ENCODE measurements at regions not wholly inside any gene's neighbourhood (a gene's known extent, or its start where the extent isn't known, plus 50 kb on each side); places are given as distances from the start of the nearest gene placed in this dataset.
"Not testable (repeated sequence)": the region's sequence is repeated elsewhere in the genome, so short reads cannot be mapped to it uniquely, and the experiment has no call there.

DNA sequence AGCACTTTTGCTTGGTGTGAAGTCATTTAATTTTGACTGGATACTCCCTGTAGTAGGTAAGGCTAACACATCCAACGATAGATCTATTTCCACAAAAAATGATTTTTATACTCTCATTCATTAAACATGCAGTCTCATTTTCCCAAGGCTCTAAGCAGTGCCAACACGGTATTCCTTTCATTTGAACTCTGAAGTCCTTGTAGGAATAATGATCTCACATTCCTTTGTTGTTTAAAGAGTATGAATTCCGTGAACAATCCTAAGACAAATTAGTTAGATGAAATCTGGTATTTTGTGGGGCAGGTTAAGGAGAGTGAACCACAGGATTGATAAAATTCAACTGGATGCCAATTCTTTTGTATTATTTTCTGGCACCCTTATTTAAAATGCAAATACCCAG lies 66.6 kb downstream of the LACC1 start:
- DNase-seq = no peak

DNA sequence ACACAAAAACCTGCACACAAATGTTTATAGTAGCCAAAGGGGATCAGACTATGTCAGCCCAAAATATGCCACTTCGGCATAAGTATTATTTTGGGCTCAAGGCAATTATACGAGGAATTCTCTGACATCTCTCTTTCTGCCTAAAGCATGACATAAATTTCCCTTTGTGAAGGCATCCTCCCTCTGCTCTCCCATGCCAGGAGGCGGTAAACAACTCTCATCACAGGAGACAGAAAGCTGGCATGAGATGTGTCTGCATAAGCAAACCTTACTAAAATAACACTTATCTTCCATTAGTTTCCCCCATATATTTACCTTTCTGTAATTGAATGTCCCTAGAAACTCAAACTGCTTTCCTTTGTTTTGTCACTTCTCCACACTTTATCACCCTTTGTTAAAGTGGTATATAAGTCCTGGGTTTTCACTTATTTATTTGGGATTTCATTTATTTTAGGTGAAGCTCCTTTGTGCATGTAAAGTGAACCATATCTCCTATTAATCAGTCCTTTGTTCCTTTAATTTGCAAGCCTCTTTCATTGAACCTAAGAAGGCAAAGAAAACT lies 68.3 kb downstream of the LACC1 start:
- DNase-seq = no peak

DNA sequence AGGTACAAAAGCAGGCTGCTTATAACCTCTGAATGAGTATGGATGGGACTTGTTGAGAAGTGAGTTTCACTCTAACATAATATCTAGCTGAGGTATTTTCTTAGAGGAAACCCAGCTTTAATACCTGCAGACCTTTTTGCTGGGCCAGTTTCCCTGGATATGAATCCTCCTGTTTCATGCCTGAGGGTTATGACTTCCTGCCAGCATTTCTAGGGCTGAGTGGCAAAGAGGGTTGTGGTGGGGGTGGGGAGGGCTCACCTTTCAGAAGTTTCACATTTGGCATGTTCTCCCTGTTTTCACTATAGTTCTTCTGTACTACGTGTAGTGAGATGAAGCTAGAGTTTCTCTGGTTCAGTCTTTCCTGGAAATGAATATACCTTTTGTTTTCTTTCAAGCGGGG lies 73.7 kb downstream of the LACC1 start:
- no peak for DNase-seq

DNA sequence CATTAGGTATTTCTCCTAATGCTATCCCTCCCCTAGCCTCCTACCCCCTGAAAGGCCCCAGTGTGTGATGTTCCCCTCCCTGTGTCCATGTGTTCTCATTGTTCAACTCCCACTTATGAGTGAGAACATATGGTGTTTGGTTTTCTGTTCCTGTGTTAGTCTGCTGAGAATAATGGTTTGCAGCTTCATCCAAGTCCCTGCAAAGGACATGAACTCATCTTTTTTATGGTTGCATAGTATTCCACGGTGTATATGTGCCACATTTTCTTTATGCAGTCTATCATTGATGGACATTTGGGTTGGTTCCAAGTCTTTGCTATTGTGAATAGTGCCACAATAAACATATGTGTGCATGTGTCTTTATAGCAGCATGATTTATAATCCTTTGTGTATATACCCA lies 77.3 kb downstream of the LACC1 start:
- DNase-seq = not testable (repeated sequence)

- no peak for DNase-seq
Observed at GRCh38 chr13:43959291-43959690, 79.6 kb downstream of the LACC1 start.

GRCh38 chr13:43961909-43962308 lies 82.2 kb downstream of the LACC1 start:
- no peak for DNase-seq

DNA sequence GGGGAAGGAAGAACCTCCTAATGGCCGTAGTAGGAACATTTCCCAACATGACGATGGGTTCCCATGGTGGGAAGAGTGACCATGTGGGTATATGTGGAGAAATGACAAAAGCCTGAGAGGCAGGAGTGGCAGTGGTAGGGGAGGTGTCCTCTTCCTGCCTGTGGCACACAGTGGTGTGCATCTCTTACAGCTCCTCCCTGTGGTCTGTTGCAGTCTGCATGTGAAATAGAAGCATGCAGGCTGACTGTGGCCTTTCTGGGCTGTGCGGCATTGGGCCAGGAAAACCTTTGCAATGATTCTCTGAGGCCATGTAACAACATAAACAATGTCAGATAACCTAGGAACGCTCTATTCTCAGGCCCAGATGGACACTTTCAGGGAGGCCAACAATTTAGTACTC lies 84.0 kb downstream of the LACC1 start:
- DNase-seq = no peak

DNA sequence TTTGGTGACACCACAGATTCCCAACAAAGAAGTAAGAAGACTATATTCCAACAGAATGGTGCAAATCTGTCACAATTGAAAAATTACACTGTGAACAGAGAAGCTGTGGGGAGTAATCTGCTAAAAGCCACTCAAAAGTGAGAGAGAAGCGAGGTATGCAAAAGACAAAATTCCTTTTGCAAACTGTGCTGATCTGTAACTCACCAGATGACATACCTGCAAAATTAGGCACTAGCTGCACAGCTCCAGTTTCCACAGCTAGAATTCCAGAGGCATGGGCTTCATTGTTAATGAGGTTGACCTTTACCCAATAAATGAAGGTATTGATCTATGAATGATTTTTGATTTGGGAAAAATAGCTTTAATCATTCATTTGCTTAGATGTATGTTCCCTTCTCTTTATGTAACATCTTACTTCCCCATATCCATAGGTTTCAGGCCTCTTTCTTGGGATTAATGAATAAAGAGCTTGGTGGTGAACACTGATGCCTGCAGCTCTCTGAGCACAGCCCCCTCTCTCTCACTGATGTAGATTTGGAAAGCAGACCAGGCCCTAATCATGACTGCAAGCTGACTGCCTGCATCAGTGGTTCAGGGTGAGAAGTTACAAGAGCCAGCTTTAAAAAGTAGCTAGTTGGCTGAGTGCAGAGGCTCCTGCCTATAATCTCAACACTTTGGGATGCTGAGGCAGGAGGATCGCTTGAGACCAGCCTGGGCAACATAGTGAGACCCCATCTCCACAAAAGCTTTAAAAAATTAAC lies 85.2 kb downstream of the LACC1 start:
- DNase-seq = no peak

DNA sequence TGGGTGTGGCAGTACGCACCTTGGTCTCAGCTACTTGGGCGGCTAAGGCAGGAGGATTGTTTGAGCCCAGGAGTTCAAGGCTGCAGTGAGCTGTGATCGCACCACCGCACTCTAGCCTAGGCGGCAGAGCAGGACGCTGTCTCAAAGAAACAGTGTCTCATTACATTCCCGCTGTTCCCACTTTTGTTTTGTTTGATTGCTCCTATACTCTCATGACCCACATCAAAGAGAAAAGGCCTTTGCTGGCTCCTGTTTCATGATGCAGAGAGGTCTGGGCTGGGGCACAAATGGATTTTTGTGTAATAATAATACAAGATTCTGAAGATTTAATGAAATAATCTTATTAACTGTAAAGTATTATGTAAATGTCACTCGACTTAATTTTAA lies 85.7 kb downstream of the LACC1 start:
- no peak for DNase-seq

DNA sequence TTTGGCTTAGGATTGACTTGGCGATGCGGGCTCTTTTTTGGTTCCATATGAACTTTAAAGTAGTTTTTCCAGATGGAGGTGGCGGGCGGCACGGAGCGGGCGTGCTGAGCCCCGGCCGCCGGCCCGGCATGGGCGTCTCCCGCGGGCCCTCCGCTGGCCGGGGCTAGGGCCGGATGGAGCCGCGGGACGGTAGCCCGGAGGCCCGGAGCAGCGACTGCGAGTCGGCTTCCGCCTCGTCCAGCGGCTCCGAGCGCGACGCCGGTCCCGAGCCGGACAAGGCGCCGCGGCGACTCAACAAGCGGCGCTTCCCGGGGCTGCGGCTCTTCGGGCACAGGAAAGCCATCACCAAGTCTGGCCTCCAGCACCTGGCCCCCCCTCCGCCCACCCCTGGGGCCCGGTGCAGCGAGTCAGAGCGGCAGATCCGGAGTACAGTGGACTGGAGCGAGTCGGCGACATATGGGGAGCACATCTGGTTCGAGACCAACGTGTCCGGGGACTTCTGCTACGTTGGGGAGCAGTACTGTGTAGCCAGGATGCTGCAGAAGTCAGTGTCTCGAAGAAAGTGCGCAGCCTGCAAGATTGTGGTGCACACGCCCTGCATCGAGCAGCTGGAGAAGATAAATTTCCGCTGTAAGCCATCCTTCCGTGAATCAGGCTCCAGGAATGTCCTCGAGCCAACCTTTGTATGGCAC lies 88.7 kb downstream of the LACC1 start:
- DNase-seq = not testable (repeated sequence)

DNA sequence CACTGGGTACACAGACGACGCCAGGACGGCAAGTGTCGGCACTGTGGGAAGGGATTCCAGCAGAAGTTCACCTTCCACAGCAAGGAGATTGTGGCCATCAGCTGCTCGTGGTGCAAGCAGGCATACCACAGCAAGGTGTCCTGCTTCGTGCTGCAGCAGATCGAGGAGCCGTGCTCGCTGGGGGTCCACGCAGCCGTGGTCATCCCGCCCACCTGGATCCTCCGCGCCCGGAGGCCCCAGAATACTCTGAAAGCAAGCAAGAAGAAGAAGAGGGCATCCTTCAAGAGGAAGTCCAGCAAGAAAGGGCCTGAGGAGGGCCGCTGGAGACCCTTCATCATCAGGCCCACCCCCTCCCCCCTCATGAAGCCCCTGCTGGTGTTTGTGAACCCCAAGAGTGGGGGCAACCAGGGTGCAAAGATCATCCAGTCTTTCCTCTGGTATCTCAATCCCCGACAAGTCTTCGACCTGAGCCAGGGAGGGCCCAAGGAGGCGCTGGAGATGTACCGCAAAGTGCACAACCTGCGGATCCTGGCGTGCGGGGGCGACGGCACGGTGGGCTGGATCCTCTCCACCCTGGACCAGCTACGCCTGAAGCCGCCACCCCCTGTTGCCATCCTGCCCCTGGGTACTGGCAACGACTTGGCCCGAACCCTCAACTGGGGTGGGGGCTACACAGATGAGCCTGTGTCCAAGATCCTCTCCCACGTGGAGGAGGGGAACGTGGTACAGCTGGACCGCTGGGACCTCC lies 89.4 kb downstream of the LACC1 start:
- not testable (repeated sequence) for DNase-seq

DNA sequence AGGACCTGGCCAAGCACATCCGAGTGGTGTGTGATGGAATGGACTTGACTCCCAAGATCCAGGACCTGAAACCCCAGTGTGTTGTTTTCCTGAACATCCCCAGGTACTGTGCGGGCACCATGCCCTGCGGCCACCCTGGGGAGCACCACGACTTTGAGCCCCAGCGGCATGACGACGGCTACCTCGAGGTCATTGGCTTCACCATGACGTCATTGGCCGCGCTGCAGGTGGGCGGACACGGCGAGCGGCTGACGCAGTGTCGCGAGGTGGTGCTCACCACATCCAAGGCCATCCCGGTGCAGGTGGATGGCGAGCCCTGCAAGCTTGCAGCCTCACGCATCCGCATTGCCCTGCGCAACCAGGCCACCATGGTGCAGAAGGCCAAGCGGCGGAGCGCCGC lies 90.2 kb downstream of the LACC1 start:
- DNase-seq = not testable (repeated sequence)

DNA sequence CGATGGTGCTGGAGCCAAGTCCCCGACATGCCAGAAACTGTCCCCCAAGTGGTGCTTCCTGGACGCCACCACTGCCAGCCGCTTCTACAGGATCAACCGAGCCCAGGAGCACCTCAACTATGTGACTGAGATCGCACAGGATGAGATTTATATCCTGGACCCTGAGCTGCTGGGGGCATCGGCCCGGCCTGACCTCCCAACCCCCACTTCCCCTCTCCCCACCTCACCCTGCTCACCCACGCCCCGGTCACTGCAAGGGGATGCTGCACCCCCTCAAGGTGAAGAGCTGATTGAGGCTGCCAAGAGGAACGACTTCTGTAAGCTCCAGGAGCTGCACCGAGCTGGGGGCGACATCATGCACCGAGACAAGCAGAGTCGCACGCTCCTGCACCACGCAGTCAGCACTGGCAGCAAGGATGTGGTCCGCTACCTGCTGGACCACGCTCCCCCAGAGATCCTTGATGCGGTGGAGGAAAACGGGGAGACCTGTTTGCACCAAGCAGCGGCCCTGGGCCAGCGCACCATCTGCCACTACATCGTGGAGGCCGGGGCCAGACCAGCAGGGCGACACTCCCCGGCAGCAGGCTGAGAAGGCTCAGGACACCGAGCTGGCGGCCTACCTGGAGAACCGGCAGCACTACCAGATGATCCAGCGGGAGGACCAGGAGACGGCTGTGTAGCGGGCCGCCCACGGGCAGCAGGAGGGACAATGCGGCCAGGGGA lies 91.0 kb downstream of the LACC1 start:
- DNase-seq = not testable (repeated sequence)

DNA sequence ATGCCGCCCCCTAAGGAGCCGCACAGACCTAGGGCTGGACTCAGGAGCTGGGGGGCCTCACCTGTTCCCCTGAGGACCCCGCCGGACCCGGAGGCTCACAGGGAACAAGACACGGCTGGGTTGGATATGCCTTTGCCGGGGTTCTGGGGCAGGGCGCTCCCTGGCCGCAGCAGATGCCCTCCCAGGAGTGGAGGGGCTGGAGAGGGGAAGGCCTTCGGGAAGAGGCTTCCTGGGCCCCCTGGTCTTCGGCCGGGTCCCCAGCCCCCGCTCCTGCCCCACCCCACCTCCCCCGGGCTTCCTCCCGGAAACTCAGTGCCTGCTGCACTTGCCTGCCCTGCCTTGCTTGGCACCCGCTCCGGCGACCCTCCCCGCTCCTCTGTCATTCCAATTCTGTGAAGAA lies 91.6 kb downstream of the LACC1 start:
- not testable (repeated sequence) for DNase-seq

DNA sequence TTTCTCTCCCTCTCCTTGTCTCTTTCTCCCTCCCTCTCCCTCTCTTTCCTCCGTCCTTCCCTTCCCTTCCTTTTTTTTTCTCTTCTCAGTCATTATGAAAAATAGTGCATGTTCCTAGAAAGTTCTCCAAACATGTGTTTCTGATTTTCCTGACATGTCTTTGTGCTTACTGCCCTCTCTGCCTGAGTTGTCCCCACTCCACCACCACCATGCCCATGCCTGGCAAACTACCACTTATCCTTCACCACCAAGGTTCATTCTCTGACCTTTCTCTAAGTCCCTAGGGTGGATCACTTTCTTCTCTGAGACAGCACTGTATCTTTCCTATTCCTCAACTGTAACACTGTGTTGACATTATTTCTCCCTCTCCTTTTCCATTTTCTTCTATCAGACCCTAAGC lies 98.2 kb downstream of the LACC1 start:
- DNase-seq = no peak

DNA sequence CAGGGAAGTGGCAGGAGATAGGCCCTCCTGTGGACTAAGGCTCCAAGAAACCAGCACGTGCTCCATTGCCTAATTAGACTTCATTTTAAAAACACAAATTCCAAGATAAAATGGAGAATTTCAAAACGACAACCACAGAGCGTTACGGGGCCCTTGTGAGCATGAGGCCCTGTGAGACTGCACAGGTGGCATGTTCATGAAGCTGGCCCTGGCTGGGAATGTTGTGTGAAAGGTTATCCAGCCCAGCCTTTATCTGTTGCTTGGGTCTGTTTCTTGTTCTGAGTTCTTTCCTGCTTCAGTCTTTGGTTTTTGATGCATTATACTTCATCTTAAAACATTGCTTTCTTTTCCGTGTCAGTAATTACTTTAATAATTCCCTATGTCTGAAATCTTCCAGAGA lies 99.0 kb downstream of the LACC1 start:
- no peak for DNase-seq

DNA sequence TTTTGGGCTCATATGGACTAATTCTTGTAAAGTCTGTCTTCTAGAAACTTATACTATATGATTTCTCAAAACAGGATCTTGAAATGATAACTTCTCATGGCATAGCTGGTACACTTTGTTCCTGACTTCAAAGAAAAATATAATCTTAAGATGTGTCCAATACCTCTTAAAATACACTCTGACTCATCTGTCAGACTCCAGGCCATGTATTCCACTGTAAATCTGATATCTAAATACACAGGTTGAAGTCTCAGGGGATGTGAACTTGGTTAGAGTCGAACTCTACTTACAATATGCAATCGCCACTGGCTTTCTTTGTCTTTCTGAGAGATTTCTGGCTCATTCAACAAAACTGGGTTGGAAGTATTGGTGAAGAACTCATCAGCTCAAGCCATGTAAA lies 99.8 kb downstream of the LACC1 start:
- DNase-seq = no peak

GRCh38 chr13:43980587-43980986 lies 100.9 kb downstream of the LACC1 start:
- DNase-seq = no peak

DNA sequence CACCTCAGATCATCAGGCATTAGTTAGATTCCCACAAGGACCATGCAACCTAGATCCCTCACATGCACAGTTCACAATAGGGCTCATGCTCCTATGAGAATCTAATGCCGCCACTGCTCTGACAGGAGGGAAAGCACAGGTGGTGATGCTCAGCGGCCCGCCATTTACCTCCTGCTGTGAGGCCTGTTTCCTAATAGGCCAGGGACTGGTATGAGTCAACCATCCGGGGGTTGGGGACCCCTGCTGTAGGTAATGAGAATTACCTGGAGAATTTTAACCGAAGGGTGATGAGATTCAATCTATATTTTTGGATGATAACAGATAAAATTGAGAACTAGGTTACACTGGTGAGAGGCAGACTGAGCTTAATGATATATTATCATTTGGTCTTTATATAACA lies 101.4 kb downstream of the LACC1 start:
- no peak for DNase-seq

DNA sequence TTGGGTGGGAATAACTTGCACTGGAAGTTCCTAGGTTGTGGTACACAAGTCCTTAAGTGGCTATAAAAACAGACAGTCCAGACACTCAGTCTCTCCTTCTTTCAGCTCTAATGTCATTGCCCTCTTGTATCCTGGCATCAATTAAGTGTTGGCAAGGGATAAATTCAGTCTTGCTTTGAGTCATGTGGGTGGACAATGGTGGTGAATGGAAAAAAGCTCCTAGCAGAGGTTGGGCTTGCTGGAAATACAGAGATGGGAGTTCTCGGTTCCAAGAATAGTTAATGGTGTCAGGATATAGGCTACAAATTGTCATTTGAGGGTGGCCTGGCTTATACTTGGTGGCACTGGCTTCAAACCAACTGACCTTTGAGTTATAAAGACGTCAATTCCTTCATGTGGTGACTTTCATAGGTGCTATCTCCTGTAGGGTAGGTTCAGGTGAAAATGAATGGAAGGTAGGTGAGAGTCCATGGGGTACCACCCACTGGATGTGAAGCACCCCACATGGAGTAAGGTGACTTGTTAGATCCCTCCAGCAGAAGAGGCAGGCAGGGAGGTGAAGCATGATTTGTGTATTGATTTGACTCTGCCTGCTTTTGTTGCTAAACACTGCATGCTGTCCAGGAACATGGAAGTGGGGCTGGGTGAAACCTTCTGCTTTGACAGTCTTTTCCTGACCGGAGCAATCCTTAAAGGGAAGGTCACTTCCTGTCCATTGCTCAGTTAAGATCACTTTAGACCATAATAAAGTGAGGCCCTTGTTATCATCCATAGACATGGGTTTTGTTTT lies 102.0 kb downstream of the LACC1 start:
- no peak for DNase-seq

DNA sequence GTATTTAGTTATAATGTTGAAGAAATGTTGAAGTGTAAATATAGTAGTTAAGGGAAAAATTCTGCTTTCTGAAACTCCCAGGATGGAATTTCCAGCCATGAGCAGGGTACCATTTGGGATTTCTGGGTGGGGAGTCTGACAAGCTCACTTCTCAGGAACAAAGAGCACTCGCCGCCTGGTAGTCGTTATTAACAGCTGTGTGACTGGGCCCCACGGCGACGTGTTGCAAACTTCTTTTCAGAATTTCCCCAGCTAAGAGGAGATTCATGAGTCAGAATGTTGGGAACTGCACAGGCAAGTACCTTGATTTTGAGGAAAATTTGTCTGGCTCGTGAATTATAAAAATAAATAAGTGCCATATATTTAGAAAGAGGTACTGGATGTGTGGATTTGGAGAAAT lies 103.7 kb downstream of the LACC1 start:
- no peak for DNase-seq

DNA sequence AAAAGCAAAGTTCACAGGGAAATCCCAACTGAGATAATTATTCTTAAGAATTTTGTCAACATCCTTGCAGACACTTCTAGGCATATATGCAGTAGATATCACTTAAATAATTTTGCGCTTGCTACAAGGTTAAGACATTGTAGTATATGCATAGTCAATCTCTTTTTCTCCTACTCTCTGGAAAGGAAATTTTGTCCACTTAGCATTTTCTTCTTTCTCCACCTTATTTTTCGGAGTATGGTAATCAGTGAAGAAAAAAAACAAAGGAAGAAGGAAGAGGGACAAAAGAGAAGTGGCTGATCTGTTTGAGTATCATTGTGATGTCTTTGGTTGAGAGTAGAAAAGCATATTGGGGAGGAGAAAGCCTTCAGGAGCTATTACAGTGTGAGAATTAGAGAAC lies 104.6 kb downstream of the LACC1 start:
- no peak for DNase-seq

Data from inflammatory macrophage treated with lipopolysaccharide for 1 hour (primary cell).